Thoracic aorta (tissue), 2 donors: ENCODE measurements at regions not wholly inside any gene's neighbourhood (a gene's known extent, or its start where the extent isn't known, plus 50 kb on each side); places are given as distances from the start of the nearest gene placed in this dataset.

Experiments
- ATAC-seq: fragments of 150-250 bp; one replicate; pipeline ENCODE4 v1.8.0; 2017; ENCODE audit warnings: low read depth; ENCODE audit not compliant: insufficient number of reproducible peaks, low FRiP score
- DNase-seq: peaks from one replicate; pipeline ENCODE4 v3.0.0-alpha.2; 2020; ENCODE audit warnings: low spot score
- H3K27ac ChIP-seq, 2 donors: fragments of 200-600 bp; sonication (generic); 1 replicate in 1 of 2; 2 replicates in 1 of 2; pipeline ENCODE4 v1.5.1; 2016; ENCODE audit warnings: mild to moderate bottlenecking in 2 of 2, moderate library complexity in 2 of 2
- H3K27me3 ChIP-seq: fragments of 200-600 bp; sonication (generic); replicated peaks from 2 replicates; pipeline ENCODE4 v1.6.0; 2016; ENCODE audit warnings: mild to moderate bottlenecking; ENCODE audit not compliant: insufficient read depth
- H3K36me3 ChIP-seq: fragments of 200-600 bp; sonication (generic); one replicate; pipeline ENCODE4 v1.5.1; 2016
- H3K4me1 ChIP-seq, 2 donors: fragments of 200-600 bp; sonication (generic); 1 replicate in 1 of 2; 2 replicates in 1 of 2; pipeline versions ENCODE4 v1.5.1 to v1.6.0; 2016; ENCODE audit warnings: low read depth in 2 of 2, mild to moderate bottlenecking in 1 of 2; ENCODE audit not compliant: control insufficient read depth in 1 of 2
- H3K4me3 ChIP-seq: fragments of 200-600 bp; sonication (generic); 2 replicates; pipeline ENCODE4 v1.5.1; 2016; ENCODE audit warnings: mild to moderate bottlenecking
- H3K9me3 ChIP-seq: fragments of 200-600 bp; sonication (generic); 2 replicates; pipeline ENCODE4 v1.5.1; 2016
- TF ChIP-seq, protein P1 (sequence below): fragments of 200-600 bp; sonication (generic); IDR thresholded peaks from one replicate; pipeline ENCODE4 v1.5.1; 2019; ENCODE audit warnings: antibody characterized with exemption

DNA sequence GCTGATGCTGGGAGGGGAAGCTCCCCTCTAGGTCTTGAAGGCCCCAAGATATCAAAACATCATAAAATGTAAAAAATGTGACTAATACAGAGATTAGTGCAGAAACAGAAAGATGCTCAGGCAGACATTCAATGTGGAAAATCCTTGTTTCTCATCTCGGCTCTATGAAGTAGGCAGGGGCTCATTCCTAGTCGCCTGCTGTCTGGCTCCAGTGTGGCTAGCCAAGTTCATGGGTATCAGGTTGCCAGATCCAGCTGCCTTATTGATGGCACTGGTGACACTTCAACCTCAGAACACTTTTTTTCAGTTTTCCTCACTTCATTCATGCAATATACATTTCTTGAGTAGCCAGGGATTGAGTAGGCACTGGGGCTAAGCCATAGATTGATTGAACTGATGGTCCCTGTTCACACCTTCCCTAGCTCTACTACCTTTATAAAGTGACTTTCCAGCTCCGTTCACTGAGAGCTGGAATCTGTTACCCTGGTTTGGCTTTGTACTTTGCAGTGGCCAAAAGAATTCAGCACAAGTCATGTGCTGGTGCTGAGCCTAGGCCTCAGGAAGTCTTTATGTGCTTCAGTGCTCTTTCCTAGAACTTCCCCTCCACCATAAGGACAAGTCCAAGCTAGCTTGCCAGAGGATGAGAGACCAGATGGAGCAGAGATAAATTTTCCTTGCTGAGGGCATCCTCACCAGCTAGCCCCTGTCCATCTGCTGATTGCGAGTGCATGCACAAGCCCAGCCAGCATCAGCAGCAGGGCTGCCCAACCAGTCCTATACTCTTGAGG is 373.6 kb upstream of the ST6GAL2 start:
- no peak overlapping the region for H3K27ac ChIP-seq
- TF ChIP-seq, protein P1, sequence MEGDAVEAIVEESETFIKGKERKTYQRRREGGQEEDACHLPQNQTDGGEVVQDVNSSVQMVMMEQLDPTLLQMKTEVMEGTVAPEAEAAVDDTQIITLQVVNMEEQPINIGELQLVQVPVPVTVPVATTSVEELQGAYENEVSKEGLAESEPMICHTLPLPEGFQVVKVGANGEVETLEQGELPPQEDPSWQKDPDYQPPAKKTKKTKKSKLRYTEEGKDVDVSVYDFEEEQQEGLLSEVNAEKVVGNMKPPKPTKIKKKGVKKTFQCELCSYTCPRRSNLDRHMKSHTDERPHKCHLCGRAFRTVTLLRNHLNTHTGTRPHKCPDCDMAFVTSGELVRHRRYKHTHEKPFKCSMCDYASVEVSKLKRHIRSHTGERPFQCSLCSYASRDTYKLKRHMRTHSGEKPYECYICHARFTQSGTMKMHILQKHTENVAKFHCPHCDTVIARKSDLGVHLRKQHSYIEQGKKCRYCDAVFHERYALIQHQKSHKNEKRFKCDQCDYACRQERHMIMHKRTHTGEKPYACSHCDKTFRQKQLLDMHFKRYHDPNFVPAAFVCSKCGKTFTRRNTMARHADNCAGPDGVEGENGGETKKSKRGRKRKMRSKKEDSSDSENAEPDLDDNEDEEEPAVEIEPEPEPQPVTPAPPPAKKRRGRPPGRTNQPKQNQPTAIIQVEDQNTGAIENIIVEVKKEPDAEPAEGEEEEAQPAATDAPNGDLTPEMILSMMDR = no peak
- no peaks in the 10 kb centered on the region for H3K27me3 ChIP-seq
- ATAC-seq (no peak), DNase-seq (no peak)
- no peaks in the 10 kb centered on the region for H3K9me3 ChIP-seq
- H3K4me1 ChIP-seq = no peaks in the 10 kb centered on the region
- H3K4me3 ChIP-seq = no peak overlapping the region
- no peaks in the 10 kb centered on the region for H3K36me3 ChIP-seq

DNA sequence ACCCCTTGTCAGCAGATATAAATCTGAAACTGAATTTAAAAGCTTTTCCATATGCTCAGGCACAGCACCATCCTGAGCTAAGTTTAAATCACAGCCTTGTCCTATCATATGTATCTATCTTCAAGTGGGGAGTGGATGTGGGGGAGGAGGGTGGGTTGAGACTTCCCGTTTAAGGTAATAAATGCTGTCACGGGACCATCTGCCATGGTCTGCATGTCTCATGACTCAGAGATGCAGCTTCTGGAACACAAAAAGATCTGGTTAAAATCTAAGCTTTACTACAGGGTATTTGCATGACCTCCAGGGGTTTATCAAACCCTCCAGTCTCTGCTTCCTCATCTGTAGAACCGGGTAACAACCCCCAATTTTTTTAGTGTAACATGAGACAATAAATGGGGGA is 377.7 kb upstream of the ST6GAL2 start:
- no peak for DNase-seq
- H3K36me3 ChIP-seq = no peaks in the 10 kb centered on the region

DNA sequence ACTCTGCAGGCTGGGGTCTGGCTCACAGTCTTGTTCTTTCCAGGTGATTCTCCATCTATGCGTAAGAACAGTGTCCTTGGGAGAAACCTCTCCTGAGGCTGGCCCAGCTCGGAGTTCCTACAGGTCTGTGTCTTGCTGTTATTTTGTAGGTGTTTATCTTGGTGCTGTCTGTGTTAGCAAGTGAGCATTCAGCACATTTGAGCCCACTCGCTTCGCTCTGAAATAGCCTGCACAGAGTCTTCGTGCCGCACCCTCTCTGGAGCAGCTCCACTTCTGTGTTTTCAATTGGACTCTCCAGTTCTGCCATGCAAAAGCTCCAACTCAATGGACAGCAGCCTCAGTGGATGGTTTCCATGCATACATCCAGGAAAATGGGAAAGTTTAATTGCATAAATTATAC is 378.2 kb upstream of the ST6GAL2 start:
- Histone ChIP-seq H3K27ac (no peak overlapping the region), H3K27me3 (no peaks in the 10 kb centered on the region), H3K36me3 (no peaks in the 10 kb centered on the region), H3K9me3 (no peaks in the 10 kb centered on the region), H3K4me3 (no peak overlapping the region), H3K4me1 (no peaks in the 10 kb centered on the region)
- ATAC-seq (no peak), DNase-seq (no peak)
- TF ChIP-seq, protein P1 = no peak

More for the DNA sequence above, 377.7 kb upstream of the ST6GAL2 start:
- no peak for ATAC-seq
- no peaks in the 10 kb centered on the region for H3K27me3 ChIP-seq
- no peaks in the 10 kb centered on the region for H3K4me1 ChIP-seq
- no peak overlapping the region for H3K4me3 ChIP-seq
- no peaks in the 10 kb centered on the region for H3K9me3 ChIP-seq
- no peak overlapping the region for H3K27ac ChIP-seq
- TF ChIP-seq, protein P1 = no peak

DNA sequence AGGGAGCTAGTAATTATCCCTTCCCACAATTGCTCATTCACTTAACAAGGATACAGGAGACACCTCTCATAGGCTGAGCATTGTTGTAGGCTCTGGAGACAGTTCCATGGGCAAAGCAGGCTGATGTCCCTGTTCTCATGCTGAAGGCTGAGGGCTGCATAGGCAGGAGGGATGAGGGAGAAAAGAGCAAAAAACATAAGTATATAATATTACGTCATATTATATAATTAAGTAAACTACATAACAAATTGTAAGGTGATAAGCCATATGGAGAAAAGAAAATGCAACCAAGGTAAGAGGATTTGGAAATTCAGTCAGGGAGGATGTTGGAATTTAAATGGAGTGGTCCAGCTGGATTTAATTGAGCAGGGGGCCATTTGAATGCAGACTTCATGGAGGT is 380.6 kb upstream of the ST6GAL2 start:
- ATAC-seq = no peak
- Histone ChIP-seq H3K36me3 (no peaks in the 10 kb centered on the region), H3K9me3 (no peaks in the 10 kb centered on the region), H3K4me3 (no peak overlapping the region), H3K27me3 (no peaks in the 10 kb centered on the region), H3K27ac (no peak overlapping the region), H3K4me1 (no peaks in the 10 kb centered on the region)
- no peak for DNase-seq
- TF ChIP-seq, protein P1 = no peak

DNA sequence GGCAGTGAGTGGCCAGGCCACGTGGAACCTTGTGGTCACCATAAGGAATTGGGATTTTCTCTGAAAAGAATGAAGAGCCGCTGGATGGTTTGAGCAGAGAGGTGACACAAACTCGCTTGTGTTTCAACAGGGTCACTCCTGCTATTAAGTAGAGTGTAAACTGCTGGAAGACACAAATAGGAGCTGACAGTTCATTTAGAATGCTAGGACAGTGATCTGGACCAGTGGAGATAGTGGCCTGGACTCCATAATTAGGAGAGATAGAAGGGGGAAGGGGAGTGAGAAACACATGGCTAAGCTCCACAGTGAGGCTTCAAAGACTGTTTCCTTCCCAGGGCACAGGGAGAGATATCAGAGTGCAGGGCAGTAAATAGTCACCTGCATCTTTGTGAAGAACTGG is 381.1 kb upstream of the ST6GAL2 start:
- H3K27ac ChIP-seq = no peak overlapping the region
- no peaks in the 10 kb centered on the region for H3K9me3 ChIP-seq
- ATAC-seq (no peak), DNase-seq (no peak)
- no peaks in the 10 kb centered on the region for H3K4me1 ChIP-seq
- H3K4me3 ChIP-seq = no peak overlapping the region
- TF ChIP-seq, protein P1 = no peak
- H3K27me3 ChIP-seq = no peaks in the 10 kb centered on the region
- no peaks in the 10 kb centered on the region for H3K36me3 ChIP-seq
